Chondrocyte (in vitro differentiated cells): ENCODE measurements at regions not wholly inside any gene's neighbourhood (a gene's known extent, or its start where the extent isn't known, plus 50 kb on each side); places are given as distances from the start of the nearest gene placed in this dataset.

ENCODE experiments used
- DNase-seq: peaks from one replicate; pipeline ENCODE4 v3.0.0; 2021; ENCODE audit warnings: mixed read lengths, low spot score
- H3K27ac Mint-ChIP-seq: one replicate; pipeline ENCODE4 v1.8.0; 2021; ENCODE audit warnings: mild to moderate bottlenecking, moderate library complexity, mixed read lengths; ENCODE audit not compliant: unreplicated experiment
- H3K27me3 Mint-ChIP-seq: 2 replicates; pipeline ENCODE4 v1.8.0; 2021; ENCODE audit warnings: low read depth, mixed read lengths
- H3K36me3 Mint-ChIP-seq: 2 replicates; pipeline ENCODE4 v1.8.0; 2021; ENCODE audit warnings: low read depth, mixed read lengths
- H3K4me1 Mint-ChIP-seq: 2 replicates; pipeline ENCODE4 v1.8.0; 2021; ENCODE audit warnings: low read depth, mild to moderate bottlenecking, mixed read lengths
- H3K4me3 Mint-ChIP-seq: one replicate; pipeline ENCODE4 v1.8.0; 2021; ENCODE audit warnings: mild to moderate bottlenecking, moderate library complexity, mixed read lengths; ENCODE audit not compliant: unreplicated experiment
- H3K9me3 Mint-ChIP-seq: 2 replicates; pipeline ENCODE4 v1.8.0; 2021; ENCODE audit warnings: low read depth, mixed read lengths
- CTCF ChIP-seq: fragments of 200-600 bp; sonication (generic); IDR thresholded peaks from 2 replicates; pipeline ENCODE4 v1.5.0; 2021; ENCODE audit warnings: antibody characterized with exemption, mild to moderate bottlenecking, moderate library complexity

GRCh38 chr11:96681019-96681716 lies 291.4 kb downstream of the JRKL start:
- H3K9me3 Mint-ChIP-seq: no peaks in the 10 kb centered on the region
- no peak for TF ChIP-seq CTCF
- H3K4me1 Mint-ChIP-seq: no peaks in the 10 kb centered on the region
- no peak for DNase-seq
- H3K4me3 Mint-ChIP-seq: no peak overlapping the region
- H3K27me3 Mint-ChIP-seq: peaks cover 11% of the 10 kb centered on the region
- no peak overlapping the region for H3K27ac Mint-ChIP-seq
- H3K36me3 Mint-ChIP-seq: no peaks in the 10 kb centered on the region

GRCh38 chr11:96694338-96694737 lies 304.5 kb downstream of the JRKL start:
- H3K27me3 Mint-ChIP-seq: peaks cover 18% of the 10 kb centered on the region
- H3K4me3 Mint-ChIP-seq: no peak overlapping the region
- DNase-seq: no peak
- TF ChIP-seq CTCF: no peak
- no peaks in the 10 kb centered on the region for H3K4me1 Mint-ChIP-seq
- no peaks in the 10 kb centered on the region for H3K36me3 Mint-ChIP-seq
- H3K9me3 Mint-ChIP-seq: no peaks in the 10 kb centered on the region
- H3K27ac Mint-ChIP-seq: no peak overlapping the region

GRCh38 chr11:96696731-96697130 lies 306.9 kb downstream of the JRKL start:
- H3K4me3 Mint-ChIP-seq: no peak overlapping the region
- no peaks in the 10 kb centered on the region for H3K36me3 Mint-ChIP-seq
- no peaks in the 10 kb centered on the region for H3K4me1 Mint-ChIP-seq
- DNase-seq: no peak
- H3K27me3 Mint-ChIP-seq: peaks cover 10% of the 10 kb centered on the region
- TF ChIP-seq CTCF: no peak
- no peaks in the 10 kb centered on the region for H3K9me3 Mint-ChIP-seq
- no peak overlapping the region for H3K27ac Mint-ChIP-seq

GRCh38 chr11:96697466-96697865 lies 307.7 kb downstream of the JRKL start:
- Mint-ChIP-seq H3K9me3 (no peaks in the 10 kb centered on the region), H3K27me3 (peaks cover 9% of the 10 kb centered on the region), H3K36me3 (no peaks in the 10 kb centered on the region), H3K4me3 (no peak overlapping the region), H3K27ac (no peak overlapping the region), H3K4me1 (no peaks in the 10 kb centered on the region)
- no peak for DNase-seq
- no peak for TF ChIP-seq CTCF

GRCh38 chr11:96704847-96705246 lies 315.0 kb downstream of the JRKL start:
- H3K4me1 Mint-ChIP-seq: no peaks in the 10 kb centered on the region
- DNase-seq: no peak
- H3K27ac Mint-ChIP-seq: no peak overlapping the region
- no peaks in the 10 kb centered on the region for H3K9me3 Mint-ChIP-seq
- no peak for TF ChIP-seq CTCF
- no peak overlapping the region for H3K4me3 Mint-ChIP-seq
- peaks cover 27% of the 10 kb centered on the region for H3K27me3 Mint-ChIP-seq
- no peaks in the 10 kb centered on the region for H3K36me3 Mint-ChIP-seq
